Endothelial cell of umbilical vein (primary cell): ENCODE measurements at regions not wholly inside any gene's neighbourhood (a gene's known extent, or its start where the extent isn't known, plus 50 kb on each side); places are given as distances from the start of the nearest gene placed in this dataset.

ENCODE experiments used
- BruUV-seq: library from RNA; stranded (reverse); fragments of 400-500 nt; replicated peaks from 2 replicates; lab custom pipeline; 2021; lab: Mats Ljungman, UMichigan
- CTCF ChIA-PET: fragments of 300-600, 350-600 bp; sonication (Branson Sonifier 250); formaldehyde crosslinking; loops from one replicate; lab custom pipeline; 2021; ENCODE audit warnings: antibody characterized with exemption, inconsistent platforms; lab: Charles Lee
- POLR2A ChIA-PET: fragments of 300-600, 350-600 bp; sonication (Branson Sonifier 250); formaldehyde crosslinking; loops from one replicate; lab custom pipeline; 2021; ENCODE audit warnings: antibody characterized with exemption, inconsistent platforms; lab: Charles Lee
- DNase-seq: peaks from one replicate; pipeline ENCODE4 v3.0.0-alpha.2; 2011; ENCODE audit warnings: low read depth, low spot score
- FAIRE-seq: peaks from 2 replicates; lab custom pipeline; 2011; peaks lifted over from hg19 to GRCh38; lab: Jason Lieb, UNC
- H2AFZ ChIP-seq: 2 replicates; pipeline ENCODE4 v1.6.0; 2012; ENCODE audit warnings: low read depth, low read length, control low read depth, inconsistent platforms
- H3K27ac ChIP-seq: 2 replicates; pipeline ENCODE4 v1.5.1; 2011; ENCODE audit warnings: low read depth, mild to moderate bottlenecking, control low read depth, low read length, moderate library complexity; ENCODE audit not compliant: insufficient read depth
- H3K27me3 ChIP-seq, 2 experiments: 2 replicates each; pipeline versions ENCODE4 v1.6.0 to v1.6.1; 2011; ENCODE audit warnings: low read length in 2 of 2, mixed read lengths in 1 of 2; ENCODE audit not compliant: control insufficient read depth in 2 of 2, insufficient read depth in 2 of 2
- H3K36me3 ChIP-seq, 2 experiments: 2 replicates in 1 of 2; 3 replicates in 1 of 2; pipeline ENCODE4 v1.5.1; 2011; ENCODE audit warnings: low read length in 2 of 2, mild to moderate bottlenecking in 1 of 2, moderate library complexity in 1 of 2; ENCODE audit not compliant: control insufficient read depth in 2 of 2, insufficient read depth in 2 of 2; ENCODE audit errors: extremely low read depth in 1 of 2
- H3K4me1 ChIP-seq: 3 replicates; pipeline ENCODE4 v1.5.1; 2011; ENCODE audit warnings: mild to moderate bottlenecking, low read length; ENCODE audit not compliant: control insufficient read depth, insufficient read depth; ENCODE audit errors: extremely low read depth
- H3K4me2 ChIP-seq: 2 replicates; pipeline ENCODE4 v1.6.1; 2011; ENCODE audit warnings: low read length, control low read depth, mixed read lengths; ENCODE audit not compliant: insufficient read depth
- H3K4me3 ChIP-seq, 3 experiments: fragments of 200-600 bp in 1 of 3; sonication (generic), shearing (Covaris generic) in 1 of 3; replicated peaks in 1 of 3; 2 replicates each; pipeline ENCODE4 v1.5.1; 2011 to 2016; ENCODE audit warnings: control low read depth in 3 of 3, low read length in 3 of 3, mild to moderate bottlenecking in 2 of 3, inconsistent platforms in 1 of 3, low read depth in 1 of 3, moderate library complexity in 1 of 3; ENCODE audit not compliant: insufficient read depth in 1 of 3
- H3K79me2 ChIP-seq: 2 replicates; pipeline ENCODE4 v1.6.0; 2012; ENCODE audit warnings: low read length, inconsistent platforms; ENCODE audit not compliant: control insufficient read depth, insufficient read depth
- H3K9ac ChIP-seq: replicated peaks from 2 replicates; pipeline ENCODE3; 2011; ENCODE audit warnings: low read length, control low read depth; ENCODE audit not compliant: insufficient read depth; ENCODE audit errors: extremely low read depth
- H3K9me1 ChIP-seq: replicated peaks from 3 replicates; pipeline ENCODE4 v1.6.0; 2011; ENCODE audit warnings: mild to moderate bottlenecking, low read length; ENCODE audit not compliant: control insufficient read depth, insufficient read depth; ENCODE audit errors: extremely low read depth
- H3K9me3 ChIP-seq: replicated peaks from 2 replicates; pipeline ENCODE4 v1.5.1; 2012; ENCODE audit warnings: low read length, inconsistent platforms; ENCODE audit not compliant: control insufficient read depth, insufficient read depth
- H4K20me1 ChIP-seq: replicated peaks from 2 replicates; pipeline ENCODE3; 2011; ENCODE audit warnings: mild to moderate bottlenecking, low read length; ENCODE audit not compliant: control insufficient read depth, insufficient read depth; ENCODE audit errors: extremely low read depth
- EZH2 ChIP-seq: IDR thresholded peaks from 2 replicates; pipeline ENCODE4 v1.6.1; 2012; ENCODE audit warnings: borderline replicate concordance, low read depth, mild to moderate bottlenecking, moderate library complexity, low read length, inconsistent platforms; ENCODE audit not compliant: severe bottlenecking
- GATA2 ChIP-seq: IDR thresholded peaks from 2 replicates; pipeline ENCODE4 v1.7.0; 2011; ENCODE audit warnings: low read depth, mild to moderate bottlenecking, moderate library complexity, mixed read lengths, low read length; ENCODE audit not compliant: insufficient read length, insufficient read depth
- MYC ChIP-seq: IDR thresholded peaks from one replicate; pipeline ENCODE4 v1.6.1; 2011; ENCODE audit warnings: mild to moderate bottlenecking, low read depth, low read length
- POLR2A ChIP-seq: IDR thresholded peaks from 2 replicates; pipeline ENCODE4 v1.6.1; 2012; ENCODE audit warnings: low read depth, mild to moderate bottlenecking, control low read depth, low read length
- POLR2AphosphoS5 ChIP-seq: IDR thresholded peaks from 2 replicates; pipeline ENCODE4 v1.6.1; 2012; ENCODE audit warnings: low read depth, mild to moderate bottlenecking, control low read depth, low read length, moderate library complexity; ENCODE audit not compliant: insufficient read depth
- dilution Hi-C: fragments of 300-500 bp; cut with MboI; formaldehyde crosslinking; loops from one replicate; pipeline ENCODE4 v1.15.0; 2019; ENCODE audit warnings: low sequenced_read_pairs; ENCODE audit not compliant: extremely low pct_ligation_motif_present
- intact Hi-C: fragments of 100-400 bp; cut with micrococcal nuclease; formaldehyde crosslinking; loops from one replicate; pipeline ENCODE4 v1.10.0; 2022
- TF ChIP-seq, protein P1 (sequence below), 2 donors: IDR thresholded peaks; 1 replicate in 1 of 2; 2 replicates in 1 of 2; pipeline ENCODE4 v1.5.1; 2011; ENCODE audit warnings: low read length in 2 of 2, mild to moderate bottlenecking in 2 of 2, moderate library complexity in 2 of 2, control low read depth in 1 of 2, inconsistent platforms in 1 of 2, low read depth in 1 of 2; ENCODE audit not compliant: insufficient read depth in 1 of 2; ENCODE audit errors: extremely low read depth in 1 of 2
- TF ChIP-seq, protein P2 (sequence below): IDR thresholded peaks from 2 replicates; pipeline ENCODE4 v1.6.1; 2011; ENCODE audit not compliant: insufficient read depth, insufficient read length

- Histone ChIP-seq H3K9me3 (peaks cover 5% of the 10 kb centered on the region), H3K4me3 (no peak overlapping the region), H3K27me3 (no peaks in the 10 kb centered on the region), H3K36me3 (no peaks in the 10 kb centered on the region), H2AFZ (no peak overlapping the region), H3K4me1 (no peaks in the 10 kb centered on the region), H4K20me1 (no peaks in the 10 kb centered on the region), H3K9ac (no peak overlapping the region), H3K27ac (no peak overlapping the region), H3K9me1 (no peaks in the 10 kb centered on the region), H3K4me2 (no peak overlapping the region), H3K79me2 (no peaks in the 10 kb centered on the region)
- no peak for FAIRE-seq
- ChIA-PET CTCF (no interaction called here), POLR2A (no interaction called here)
- intact Hi-C loops: no loop called here
- TF ChIP-seq EZH2: no peak
- TF ChIP-seq, protein P1, sequence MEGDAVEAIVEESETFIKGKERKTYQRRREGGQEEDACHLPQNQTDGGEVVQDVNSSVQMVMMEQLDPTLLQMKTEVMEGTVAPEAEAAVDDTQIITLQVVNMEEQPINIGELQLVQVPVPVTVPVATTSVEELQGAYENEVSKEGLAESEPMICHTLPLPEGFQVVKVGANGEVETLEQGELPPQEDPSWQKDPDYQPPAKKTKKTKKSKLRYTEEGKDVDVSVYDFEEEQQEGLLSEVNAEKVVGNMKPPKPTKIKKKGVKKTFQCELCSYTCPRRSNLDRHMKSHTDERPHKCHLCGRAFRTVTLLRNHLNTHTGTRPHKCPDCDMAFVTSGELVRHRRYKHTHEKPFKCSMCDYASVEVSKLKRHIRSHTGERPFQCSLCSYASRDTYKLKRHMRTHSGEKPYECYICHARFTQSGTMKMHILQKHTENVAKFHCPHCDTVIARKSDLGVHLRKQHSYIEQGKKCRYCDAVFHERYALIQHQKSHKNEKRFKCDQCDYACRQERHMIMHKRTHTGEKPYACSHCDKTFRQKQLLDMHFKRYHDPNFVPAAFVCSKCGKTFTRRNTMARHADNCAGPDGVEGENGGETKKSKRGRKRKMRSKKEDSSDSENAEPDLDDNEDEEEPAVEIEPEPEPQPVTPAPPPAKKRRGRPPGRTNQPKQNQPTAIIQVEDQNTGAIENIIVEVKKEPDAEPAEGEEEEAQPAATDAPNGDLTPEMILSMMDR (IDR thresholded peaks at IDR 0.05; ENCODE audit: extremely low read depth in 1 of 2, insufficient read depth in 1 of 2, low read depth in 1 of 2, low read length in 2 of 2): no peak
- TF ChIP-seq, protein P2, sequence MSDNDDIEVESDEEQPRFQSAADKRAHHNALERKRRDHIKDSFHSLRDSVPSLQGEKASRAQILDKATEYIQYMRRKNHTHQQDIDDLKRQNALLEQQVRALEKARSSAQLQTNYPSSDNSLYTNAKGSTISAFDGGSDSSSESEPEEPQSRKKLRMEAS: no peak
- TF ChIP-seq POLR2AphosphoS5: no peak
- TF ChIP-seq MYC: no peak
- no peak for TF ChIP-seq GATA2
- dilution Hi-C loops: no loop called here
- BruUV-seq: no TSS peak
- DNase-seq: no peak
These were observed 138.2 kb upstream of the NTM start for GRCh38 chr11:131232261-131232660.

DNA sequence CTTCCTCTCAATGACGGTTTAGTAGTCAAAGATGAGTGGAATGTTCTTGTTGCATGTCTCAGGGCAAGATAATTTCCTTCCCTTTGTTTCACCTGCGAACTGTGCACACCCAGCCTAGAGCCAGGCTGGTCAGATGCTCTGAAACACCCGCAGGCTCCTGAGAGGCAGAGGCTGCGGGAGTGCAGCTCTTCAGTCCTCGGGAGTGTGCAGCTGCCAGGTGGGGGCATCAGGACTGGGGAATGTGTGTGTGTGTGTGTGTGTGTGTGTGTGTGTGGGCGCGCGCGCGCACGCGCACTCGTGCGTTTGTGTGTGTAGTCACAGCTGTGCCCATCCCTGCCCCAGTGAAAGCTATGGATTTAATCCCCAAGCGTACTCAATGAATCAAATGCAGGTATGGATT lies 136.2 kb upstream of the NTM start:
- H3K9me3 ChIP-seq: peaks cover 5% of the 10 kb centered on the region
- FAIRE-seq: no peak
- no peaks in the 10 kb centered on the region for H3K79me2 ChIP-seq
- no peaks in the 10 kb centered on the region for H3K9me1 ChIP-seq
- TF ChIP-seq, protein P1 (IDR thresholded peaks at IDR 0.05; ENCODE audit: extremely low read depth in 1 of 2, insufficient read depth in 1 of 2, low read depth in 1 of 2, low read length in 2 of 2): no peak
- TF ChIP-seq, protein P2: no peak
- TF ChIP-seq MYC (no peak), POLR2A (no peak)
- no peaks in the 10 kb centered on the region for H3K4me1 ChIP-seq
- no peak overlapping the region for H2AFZ ChIP-seq
- no peak overlapping the region for H3K4me2 ChIP-seq
- no peaks in the 10 kb centered on the region for H3K27me3 ChIP-seq
- no peaks in the 10 kb centered on the region for H4K20me1 ChIP-seq
- no peak overlapping the region for H3K4me3 ChIP-seq
- BruUV-seq: no TSS peak
- DNase-seq: no peak
- H3K27ac ChIP-seq: no peak overlapping the region
- H3K9ac ChIP-seq: no peak overlapping the region
- intact Hi-C loops (no loop called here), dilution Hi-C loops (no loop called here)
- ChIA-PET CTCF (no interaction called here), POLR2A (no interaction called here)
- no peaks in the 10 kb centered on the region for H3K36me3 ChIP-seq
